NCI-H1930 (cell line): ENCODE measurements at regions not wholly inside any gene's neighbourhood (a gene's known extent, or its start where the extent isn't known, plus 50 kb on each side); places are given as distances from the start of the nearest gene placed in this dataset.

ENCODE experiments used
- DNase-seq, 2 experiments: peaks; one replicate each; lab custom pipeline; 2025; lab: John Stamatoyannopoulos, UW

GRCh38 chr18:42268186-42268725 is 313.2 kb downstream of the PIK3C3 start:
- DNase-seq = no peak

- DNase-seq = no peak
Measured at GRCh38 chr18:42268798-42269197, 313.8 kb downstream of the PIK3C3 start.

- DNase-seq = no peak
Measured at GRCh38 chr18:42271647-42272414, 316.8 kb downstream of the PIK3C3 start.

- no peak for DNase-seq
Measured at GRCh38 chr18:42274488-42275137, 319.6 kb downstream of the PIK3C3 start.

- no peak for DNase-seq
Measured at GRCh38 chr18:42275138-42275535, 320.1 kb downstream of the PIK3C3 start.

GRCh38 chr18:42275949-42276730 is 321.1 kb downstream of the PIK3C3 start:
- DNase-seq = no peak

GRCh38 chr18:42281124-42281523 is 326.1 kb downstream of the PIK3C3 start:
- no peak for DNase-seq

- no peak for DNase-seq
Measured at GRCh38 chr18:42281851-42282250, 326.8 kb downstream of the PIK3C3 start.

- no peak for DNase-seq
Measured at GRCh38 chr18:42287047-42287446, 332.0 kb downstream of the PIK3C3 start.

- no peak for DNase-seq
Measured at GRCh38 chr18:42288129-42288528, 333.1 kb downstream of the PIK3C3 start.

- DNase-seq = no peak
Measured at GRCh38 chr18:42289526-42289925, 334.5 kb downstream of the PIK3C3 start.

GRCh38 chr18:42290318-42291307 is 335.6 kb downstream of the PIK3C3 start:
- DNase-seq = peak; percentile 70 to 88

GRCh38 chr18:42292654-42293053 is 337.6 kb downstream of the PIK3C3 start:
- DNase-seq = no peak

- DNase-seq = no peak
Measured at GRCh38 chr18:42296192-42296591, 341.2 kb downstream of the PIK3C3 start.

GRCh38 chr18:42296723-42297122 is 341.7 kb downstream of the PIK3C3 start:
- no peak for DNase-seq

- peak; percentile 50 to 79 for DNase-seq
Measured at GRCh38 chr18:42298759-42299675, 344.0 kb downstream of the PIK3C3 start.

GRCh38 chr18:42305869-42306593 is 351.0 kb downstream of the PIK3C3 start:
- no peak for DNase-seq

GRCh38 chr18:42306594-42306980 is 351.6 kb downstream of the PIK3C3 start:
- no peak for DNase-seq

GRCh38 chr18:42310956-42311355 is 355.9 kb downstream of the PIK3C3 start:
- no peak for DNase-seq

- DNase-seq = no peak
Measured at GRCh38 chr18:42326752-42327151, 371.7 kb downstream of the PIK3C3 start.
